Sigmoid colon (tissue), 6 donors: ENCODE measurements at regions not wholly inside any gene's neighbourhood (a gene's known extent, or its start where the extent isn't known, plus 50 kb on each side); places are given as distances from the start of the nearest gene placed in this dataset.
A peak's percentile ranks its signal among the peaks of the same experiment; 100 is the strongest.

ENCODE experiments used
- DNase-seq: peaks from one replicate; pipeline ENCODE4 v3.0.0-alpha.2; 2019
- H3K27ac ChIP-seq, 4 donors: fragments of 200-600 bp; sonication (generic); one replicate each; pipeline ENCODE4 v1.5.1; 2016 to 2019; ENCODE audit warnings: mild to moderate bottlenecking in 1 of 4
- H3K27me3 ChIP-seq, 3 donors: fragments of 200-600 bp; sonication (generic); one replicate each; pipeline ENCODE4 v1.5.1; 2019; ENCODE audit warnings: mild to moderate bottlenecking in 1 of 3
- H3K36me3 ChIP-seq, 4 donors: fragments of 200-600 bp; sonication (generic); one replicate each; pipeline ENCODE4 v1.5.1; 2016 to 2019
- H3K4me1 ChIP-seq, 4 donors: fragments of 200-600 bp; sonication (generic); one replicate each; pipeline ENCODE4 v1.5.1; 2017 to 2019
- H3K4me3 ChIP-seq, 4 donors: fragments of 200-600 bp; sonication (generic); one replicate each; pipeline ENCODE4 v1.5.1; 2017 to 2019; ENCODE audit warnings: mild to moderate bottlenecking in 2 of 4, moderate library complexity in 1 of 4
- H3K9me3 ChIP-seq, 4 donors: fragments of 200-600 bp in 3 of 4; sonication (generic) in 3 of 4; one replicate each; pipeline versions ENCODE4 v1.5.1 to v1.6.1; 2013 to 2019
- EP300 ChIP-seq, 4 donors: sonication (generic); formaldehyde crosslinking; IDR thresholded peaks; one replicate each; pipeline ENCODE4 v1.6.1; 2017; ENCODE audit warnings: antibody characterized with exemption in 4 of 4
- POLR2A ChIP-seq, 2 donors: fragments of 450-650 bp; IDR thresholded peaks; one replicate each; pipeline ENCODE4 v1.6.1; 2016; ENCODE audit warnings: antibody characterized with exemption in 2 of 2, mild to moderate bottlenecking in 2 of 2, moderate library complexity in 2 of 2
- POLR2AphosphoS5 ChIP-seq, 4 donors: sonication (generic); formaldehyde crosslinking; IDR thresholded peaks; one replicate each; pipeline ENCODE4 v1.6.1; 2017; ENCODE audit warnings: antibody characterized with exemption in 4 of 4
- WGBS, 2 donors: extraction: QIAGEN DNeasy Blood & Tissue Kit; methylation state at CpG; one replicate each; pipeline ENCODE4 v1.1.7; 2013; 5-methylcytosine and 5-hydroxymethylcytosine counted together
- intact Hi-C: fragments of 100-400 bp; cut with DNase I; formaldehyde crosslinking; loops from one replicate; pipeline ENCODE4 v1.15.1; 2023
- TF ChIP-seq, protein P1 (sequence below), 4 experiments: fragments of 450-650 bp in 3 of 4; fragments of 200-600 bp in 1 of 4; IDR thresholded peaks; one replicate each; pipeline ENCODE4 v1.5.1; 2016 to 2019; ENCODE audit warnings: antibody characterized with exemption in 4 of 4, mild to moderate bottlenecking in 3 of 4, moderate library complexity in 2 of 4
- donor health status: healthy with polysubstance abuse.
- donor health status: healthy.

DNA sequence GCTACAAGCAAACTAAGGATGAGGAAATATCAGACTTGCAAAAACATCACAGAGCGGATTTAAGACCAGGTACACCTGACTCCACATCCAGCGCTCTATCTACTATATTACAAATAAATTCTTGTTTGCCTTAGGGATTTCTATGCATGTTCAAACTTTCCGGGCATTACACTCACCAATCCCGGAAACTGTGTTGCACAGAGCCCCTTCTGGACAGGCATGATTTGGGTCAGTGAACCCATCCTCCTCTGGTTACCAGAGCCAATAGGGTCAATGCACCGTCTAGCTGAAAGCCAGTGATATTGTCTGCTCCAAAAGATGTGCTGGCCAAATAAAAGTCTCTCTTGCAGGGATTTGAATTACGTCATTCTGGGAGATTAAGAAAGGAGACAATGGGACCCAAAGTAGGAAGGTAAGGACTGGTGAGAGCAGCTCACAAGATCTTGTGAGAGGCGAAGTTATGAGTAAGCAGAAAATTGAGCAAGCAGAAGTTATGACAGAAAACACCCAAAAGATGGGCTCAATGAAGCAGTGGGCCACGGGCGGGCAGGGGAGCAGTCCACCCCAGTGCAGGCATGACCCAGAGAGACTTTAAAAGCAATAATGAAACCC lies 155.8 kb upstream of the RAI14 start:
- Histone ChIP-seq H3K36me3 (no peaks in the 10 kb centered on the region), H3K9me3 (no peaks in the 10 kb centered on the region), H3K4me3 (no peak overlapping the region), H3K4me1 (peaks cover 0 to 87% (median 83%) of the 10 kb centered on the region in 4 donors), H3K27me3 (no peaks in the 10 kb centered on the region), H3K27ac (peak overlapping the region; percentile 69 to 88 (median 76))
- TF ChIP-seq POLR2AphosphoS5 (IDR thresholded peaks at IDR 0.05) (no peak), EP300 (IDR thresholded peaks at IDR 0.05) (no peak)
- TF ChIP-seq, protein P1, sequence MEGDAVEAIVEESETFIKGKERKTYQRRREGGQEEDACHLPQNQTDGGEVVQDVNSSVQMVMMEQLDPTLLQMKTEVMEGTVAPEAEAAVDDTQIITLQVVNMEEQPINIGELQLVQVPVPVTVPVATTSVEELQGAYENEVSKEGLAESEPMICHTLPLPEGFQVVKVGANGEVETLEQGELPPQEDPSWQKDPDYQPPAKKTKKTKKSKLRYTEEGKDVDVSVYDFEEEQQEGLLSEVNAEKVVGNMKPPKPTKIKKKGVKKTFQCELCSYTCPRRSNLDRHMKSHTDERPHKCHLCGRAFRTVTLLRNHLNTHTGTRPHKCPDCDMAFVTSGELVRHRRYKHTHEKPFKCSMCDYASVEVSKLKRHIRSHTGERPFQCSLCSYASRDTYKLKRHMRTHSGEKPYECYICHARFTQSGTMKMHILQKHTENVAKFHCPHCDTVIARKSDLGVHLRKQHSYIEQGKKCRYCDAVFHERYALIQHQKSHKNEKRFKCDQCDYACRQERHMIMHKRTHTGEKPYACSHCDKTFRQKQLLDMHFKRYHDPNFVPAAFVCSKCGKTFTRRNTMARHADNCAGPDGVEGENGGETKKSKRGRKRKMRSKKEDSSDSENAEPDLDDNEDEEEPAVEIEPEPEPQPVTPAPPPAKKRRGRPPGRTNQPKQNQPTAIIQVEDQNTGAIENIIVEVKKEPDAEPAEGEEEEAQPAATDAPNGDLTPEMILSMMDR (IDR thresholded peaks at IDR 0.05) = no peak
- intact Hi-C loops = no loop called here
- WGBS, 2 donors = 82 to 88% methylated on average over 9 of the region's 9 CpGs
- no peak for DNase-seq

DNA sequence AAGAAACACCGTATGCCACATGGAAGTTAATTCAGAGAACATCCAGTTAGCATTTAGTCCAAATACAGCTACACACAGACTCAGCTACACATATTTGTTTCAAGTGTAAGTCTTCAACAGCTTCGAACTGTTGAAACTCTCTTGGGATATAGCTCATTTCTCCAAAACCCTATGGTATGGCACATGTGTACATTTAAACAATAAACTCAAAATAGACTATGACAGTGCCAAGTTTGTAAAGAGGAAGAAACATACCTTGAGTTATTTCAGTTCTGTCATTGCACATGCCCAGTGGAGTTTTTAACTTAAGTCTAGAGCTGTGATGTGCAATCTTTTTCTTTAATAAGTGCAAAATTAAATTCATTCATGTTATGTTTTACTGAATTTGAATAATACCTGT lies 155.1 kb upstream of the RAI14 start:
- WGBS, 2 donors = 58 to 80% methylated on average over 2 of the region's 2 CpGs
- H3K9me3 ChIP-seq = no peaks in the 10 kb centered on the region
- no peaks in the 10 kb centered on the region for H3K36me3 ChIP-seq
- H3K27me3 ChIP-seq = no peaks in the 10 kb centered on the region
- H3K4me3 ChIP-seq = no peak overlapping the region
- TF ChIP-seq POLR2A (IDR thresholded peaks at IDR 0.05) = no peak
- TF ChIP-seq POLR2AphosphoS5 (IDR thresholded peaks at IDR 0.05) = no peak
- no peak for TF ChIP-seq EP300 (IDR thresholded peaks at IDR 0.05)
- TF ChIP-seq, protein P1 (IDR thresholded peaks at IDR 0.05) = no peak
- H3K4me1 ChIP-seq = peaks cover 0 to 83% (median 81%) of the 10 kb centered on the region in 4 donors
- DNase-seq = no peak
- H3K27ac ChIP-seq = peak overlapping the region in 3 of 4 donors; percentile 69 to 88 (median 79)
- intact Hi-C loops = no loop called here

DNA sequence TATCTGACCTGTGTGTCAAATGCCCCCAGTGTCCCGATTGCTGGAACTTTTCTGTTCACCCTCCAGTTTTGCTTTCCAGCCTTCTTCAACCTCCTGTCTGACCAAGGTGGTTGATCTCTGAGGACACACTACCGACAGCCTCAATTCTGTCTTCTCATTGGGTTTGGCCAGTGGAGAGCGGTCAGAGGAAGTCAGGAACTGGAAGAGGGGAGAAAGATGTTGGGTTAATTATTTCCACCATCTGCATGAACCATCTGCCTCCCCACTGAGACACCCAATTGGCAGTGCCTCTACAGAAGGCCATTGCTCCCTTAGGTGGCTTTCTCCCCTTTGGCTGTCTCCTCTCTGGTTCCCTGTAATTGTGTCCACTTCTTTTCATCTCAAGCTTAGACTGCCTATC lies 154.3 kb upstream of the RAI14 start:
- Histone ChIP-seq H3K4me1 (peaks cover 0 to 75% (median 73%) of the 10 kb centered on the region in 4 donors), H3K9me3 (no peaks in the 10 kb centered on the region), H3K27me3 (no peaks in the 10 kb centered on the region), H3K27ac (peak overlapping the region; percentile 17 to 88 (median 74)), H3K4me3 (no peak overlapping the region), H3K36me3 (no peaks in the 10 kb centered on the region)
- no peak for DNase-seq
- 73 to 95% methylated on average over 3 of the region's 3 CpGs for WGBS, 2 donors
- TF ChIP-seq EP300 (IDR thresholded peaks at IDR 0.05) (no peak), POLR2A (IDR thresholded peaks at IDR 0.05) (no peak), POLR2AphosphoS5 (IDR thresholded peaks at IDR 0.05) (no peak)
- TF ChIP-seq, protein P1 (IDR thresholded peaks at IDR 0.05) = no peak
- intact Hi-C loops = no loop called here

DNA sequence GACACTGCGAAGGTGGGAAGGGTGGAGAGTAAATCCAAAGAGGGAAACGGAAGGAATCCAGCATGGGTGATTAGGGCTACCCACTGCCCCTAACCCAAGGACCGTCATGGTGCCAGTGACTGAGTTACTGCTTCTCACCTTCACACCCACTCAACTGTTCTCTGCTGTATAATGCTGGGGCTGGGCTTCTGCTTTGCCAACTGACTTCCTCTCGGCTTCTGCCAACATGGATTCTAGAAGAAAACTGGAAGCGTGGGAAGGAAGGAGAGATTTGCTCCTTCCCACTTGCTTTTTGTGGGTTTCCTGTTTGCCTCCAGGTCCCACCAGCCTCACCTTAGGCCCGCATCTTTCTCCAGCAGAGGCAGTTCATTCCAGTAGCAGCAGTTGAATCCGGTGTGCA lies 153.5 kb upstream of the RAI14 start:
- no peak overlapping the region for H3K4me3 ChIP-seq
- H3K36me3 ChIP-seq = no peaks in the 10 kb centered on the region
- TF ChIP-seq, protein P1 (IDR thresholded peaks at IDR 0.05) = no peak
- no peak for TF ChIP-seq EP300 (IDR thresholded peaks at IDR 0.05)
- no peaks in the 10 kb centered on the region for H3K9me3 ChIP-seq
- no peak for DNase-seq
- H3K4me1 ChIP-seq = peaks cover 0 to 68% (median 66%) of the 10 kb centered on the region in 4 donors
- 92 to 93% methylated on average over 7 of the region's 7 CpGs for WGBS, 2 donors
- intact Hi-C loops = no loop called here
- no peaks in the 10 kb centered on the region for H3K27me3 ChIP-seq
- H3K27ac ChIP-seq = peak overlapping the region; percentile 69 to 88 (median 79)
